HL-60 (cell line): ENCODE measurements at regions not wholly inside any gene's neighbourhood (a gene's known extent, or its start where the extent isn't known, plus 50 kb on each side); places are given as distances from the start of the nearest gene placed in this dataset.

Experiments
- DNase-seq, 2 experiments: peaks; one replicate each; pipeline ENCODE4 v3.0.0-alpha.2; 2010 to 2020; ENCODE audit warnings: low read depth in 1 of 2, low spot score in 1 of 2
- H3K27ac ChIP-seq: fragments of 250-450 bp; sonication (Bioruptor Pico); replicated peaks from 2 replicates; pipeline ENCODE4 v1.5.1; 2020; ENCODE audit warnings: mild to moderate bottlenecking, moderate library complexity
- H3K27me3 ChIP-seq: fragments of 250-450 bp; sonication (Bioruptor Pico); 2 replicates; pipeline ENCODE4 v1.5.1; 2021; ENCODE audit warnings: mild to moderate bottlenecking, moderate library complexity; ENCODE audit not compliant: insufficient read depth, poor library complexity, severe bottlenecking
- H3K4me3 ChIP-seq: replicated peaks from 2 replicates; pipeline ENCODE4 v1.5.1; 2011; ENCODE audit warnings: mild to moderate bottlenecking, control low read depth, low read length; ENCODE audit not compliant: insufficient read depth
- CTCF ChIP-seq: IDR thresholded peaks from one replicate; pipeline ENCODE4 v1.5.1; 2011; ENCODE audit warnings: low read length, control low read depth, inconsistent platforms; ENCODE audit not compliant: insufficient read depth
- GABPA ChIP-seq: IDR thresholded peaks from 2 replicates; pipeline ENCODE4 v1.6.1; 2012; ENCODE audit warnings: low read depth
- POLR2AphosphoS5 ChIP-seq: IDR thresholded peaks from 2 replicates; pipeline ENCODE4 v1.6.1; 2012; ENCODE audit warnings: low read depth
- REST ChIP-seq: IDR thresholded peaks from 2 replicates; pipeline ENCODE4 v1.6.1; 2012; ENCODE audit warnings: low read depth; ENCODE audit not compliant: insufficient replicate concordance
- SPI1 ChIP-seq: IDR thresholded peaks from 2 replicates; pipeline ENCODE4 v1.6.1; 2012; ENCODE audit warnings: low read depth, mild to moderate bottlenecking, borderline replicate concordance

- H3K4me3 ChIP-seq: no peak overlapping the region
- H3K27me3 ChIP-seq: no peaks in the 10 kb centered on the region
- DNase-seq: peak in 1 of 2 experiments; percentile 30
- H3K27ac ChIP-seq: no peak overlapping the region
- TF ChIP-seq SPI1: no peak
- TF ChIP-seq CTCF: peak; percentile 14
Observed at GRCh38 chr7:10412422-10413019, 561.2 kb upstream of the PHF14 start.

- no peak for TF ChIP-seq SPI1
- TF ChIP-seq REST: no peak
- no peak overlapping the region for H3K27ac ChIP-seq
- no peak overlapping the region for H3K4me3 ChIP-seq
- no peak for DNase-seq
- H3K27me3 ChIP-seq: peaks cover 2% of the 10 kb centered on the region
Observed at GRCh38 chr7:10418985-10419384, 554.7 kb upstream of the PHF14 start.

- TF ChIP-seq GABPA: no peak
- no peaks in the 10 kb centered on the region for H3K27me3 ChIP-seq
- no peak for DNase-seq
- H3K4me3 ChIP-seq: no peak overlapping the region
- no peak overlapping the region for H3K27ac ChIP-seq
Observed at GRCh38 chr7:10429031-10429430, 544.6 kb upstream of the PHF14 start.

GRCh38 chr7:10429511-10429910 is 544.2 kb upstream of the PHF14 start:
- TF ChIP-seq REST (no peak), GABPA (no peak)
- DNase-seq: no peak
- Histone ChIP-seq H3K4me3 (no peak overlapping the region), H3K27me3 (no peaks in the 10 kb centered on the region), H3K27ac (no peak overlapping the region)

GRCh38 chr7:10436302-10436701 is 537.4 kb upstream of the PHF14 start:
- Histone ChIP-seq H3K27me3 (no peaks in the 10 kb centered on the region), H3K4me3 (no peak overlapping the region), H3K27ac (no peak overlapping the region)
- DNase-seq: no peak
- TF ChIP-seq CTCF: no peak
- TF ChIP-seq SPI1: no peak
- no peak for TF ChIP-seq REST
- no peak for TF ChIP-seq GABPA
- TF ChIP-seq POLR2AphosphoS5: no peak
